Hepatocyte (in vitro differentiated cells): ENCODE measurements at regions not wholly inside any gene's neighbourhood (a gene's known extent, or its start where the extent isn't known, plus 50 kb on each side); places are given as distances from the start of the nearest gene placed in this dataset.

Experiments
- DNase-seq: peaks from one replicate; pipeline ENCODE4 v3.0.0-alpha.2; 2016; ENCODE audit warnings: low spot score
- H2AFZ ChIP-seq: fragments of 200-600 bp; sonication (generic); 2 replicates; pipeline ENCODE4 v1.6.0; 2016; ENCODE audit warnings: antibody characterized with exemption, mild to moderate bottlenecking
- H3K27ac ChIP-seq: fragments of 200-600 bp; sonication (generic); 2 replicates; pipeline ENCODE4 v1.5.1; 2016; ENCODE audit warnings: mild to moderate bottlenecking
- H3K27me3 ChIP-seq: fragments of 200-600 bp; sonication (generic); 2 replicates; pipeline ENCODE4 v1.6.1; 2016
- H3K36me3 ChIP-seq: fragments of 200-600 bp; sonication (generic); replicated peaks from 2 replicates; pipeline ENCODE4 v1.5.1; 2016; ENCODE audit warnings: low read depth; ENCODE audit not compliant: insufficient read depth
- H3K4me1 ChIP-seq: fragments of 200-600 bp; sonication (generic); 2 replicates; pipeline ENCODE4 v1.5.1; 2016; ENCODE audit warnings: mild to moderate bottlenecking, moderate library complexity; ENCODE audit not compliant: insufficient read depth
- H3K4me2 ChIP-seq: fragments of 200-600 bp; sonication (generic); 2 replicates; pipeline ENCODE4 v1.6.0; 2016
- H3K4me3 ChIP-seq: fragments of 200-600 bp; sonication (generic); 2 replicates; pipeline ENCODE4 v1.5.1; 2016; ENCODE audit warnings: mild to moderate bottlenecking
- H3K79me2 ChIP-seq: fragments of 200-600 bp; sonication (generic); 2 replicates; pipeline ENCODE4 v1.6.0; 2017; ENCODE audit warnings: mild to moderate bottlenecking
- H3K9me2 ChIP-seq: fragments of 200-600 bp; sonication (generic); replicated peaks from 2 replicates; pipeline ENCODE4 v1.6.0; 2017; ENCODE audit warnings: mild to moderate bottlenecking; ENCODE audit not compliant: insufficient read depth
- H3K9me3 ChIP-seq: fragments of 200-600 bp; sonication (generic); 2 replicates; pipeline ENCODE4 v1.5.1; 2016; ENCODE audit warnings: low read depth, mild to moderate bottlenecking
- H4K20me1 ChIP-seq: fragments of 200-600 bp; sonication (generic); 2 replicates; pipeline ENCODE4 v1.6.0; 2016; ENCODE audit warnings: mild to moderate bottlenecking; ENCODE audit not compliant: insufficient read depth, poor library complexity, severe bottlenecking
- EZH2 ChIP-seq: fragments of 200-600 bp; sonication (generic); IDR thresholded peaks from 2 replicates; pipeline ENCODE4 v1.6.1; 2016; ENCODE audit warnings: antibody characterized with exemption, mild to moderate bottlenecking, borderline replicate concordance
- EZH2phosphoT487 ChIP-seq: fragments of 200-600 bp; sonication (generic); IDR thresholded peaks from one replicate; pipeline ENCODE4 v1.6.1; 2018; ENCODE audit warnings: antibody characterized with exemption, mild to moderate bottlenecking, low read depth, moderate library complexity; ENCODE audit not compliant: unreplicated experiment, severe bottlenecking
- WGBS: methylation state at CpG from one replicate; pipeline ENCODE4 v1.1.6; 2016; ENCODE audit warnings: low lambda C conversion rate; ENCODE audit errors: missing lambda C conversion rate; 5-methylcytosine and 5-hydroxymethylcytosine counted together
- TF ChIP-seq, protein P1 (sequence below): fragments of 200-600 bp; sonication (generic); IDR thresholded peaks from 2 replicates; pipeline ENCODE4 v1.5.1; 2016; ENCODE audit warnings: antibody characterized with exemption, mild to moderate bottlenecking; ENCODE audit not compliant: poor library complexity

- no peak overlapping the region for H2AFZ ChIP-seq
- H3K4me2 ChIP-seq, result no peak overlapping the region
- no peaks in the 10 kb centered on the region for H3K36me3 ChIP-seq
- TF ChIP-seq EZH2 (no peak), EZH2phosphoT487 (no peak)
- TF ChIP-seq, protein P1, sequence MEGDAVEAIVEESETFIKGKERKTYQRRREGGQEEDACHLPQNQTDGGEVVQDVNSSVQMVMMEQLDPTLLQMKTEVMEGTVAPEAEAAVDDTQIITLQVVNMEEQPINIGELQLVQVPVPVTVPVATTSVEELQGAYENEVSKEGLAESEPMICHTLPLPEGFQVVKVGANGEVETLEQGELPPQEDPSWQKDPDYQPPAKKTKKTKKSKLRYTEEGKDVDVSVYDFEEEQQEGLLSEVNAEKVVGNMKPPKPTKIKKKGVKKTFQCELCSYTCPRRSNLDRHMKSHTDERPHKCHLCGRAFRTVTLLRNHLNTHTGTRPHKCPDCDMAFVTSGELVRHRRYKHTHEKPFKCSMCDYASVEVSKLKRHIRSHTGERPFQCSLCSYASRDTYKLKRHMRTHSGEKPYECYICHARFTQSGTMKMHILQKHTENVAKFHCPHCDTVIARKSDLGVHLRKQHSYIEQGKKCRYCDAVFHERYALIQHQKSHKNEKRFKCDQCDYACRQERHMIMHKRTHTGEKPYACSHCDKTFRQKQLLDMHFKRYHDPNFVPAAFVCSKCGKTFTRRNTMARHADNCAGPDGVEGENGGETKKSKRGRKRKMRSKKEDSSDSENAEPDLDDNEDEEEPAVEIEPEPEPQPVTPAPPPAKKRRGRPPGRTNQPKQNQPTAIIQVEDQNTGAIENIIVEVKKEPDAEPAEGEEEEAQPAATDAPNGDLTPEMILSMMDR, result no peak
- no peak overlapping the region for H3K4me3 ChIP-seq
- H3K27ac ChIP-seq, result no peak overlapping the region
- 78% methylated on average over 1 of the region's 1 CpG for WGBS
- no peak for DNase-seq
- no peaks in the 10 kb centered on the region for H4K20me1 ChIP-seq
- no peaks in the 10 kb centered on the region for H3K27me3 ChIP-seq
- no peaks in the 10 kb centered on the region for H3K9me3 ChIP-seq
- H3K79me2 ChIP-seq, result no peaks in the 10 kb centered on the region
- H3K9me2 ChIP-seq, result no peaks in the 10 kb centered on the region
- H3K4me1 ChIP-seq, result no peaks in the 10 kb centered on the region
Measured at GRCh38 chr1:56174176-56174885, 405.0 kb downstream of the PLPP3 start.

- Histone ChIP-seq H2AFZ (no peak overlapping the region), H3K4me2 (no peak overlapping the region), H3K4me3 (no peak overlapping the region), H4K20me1 (no peaks in the 10 kb centered on the region), H3K36me3 (no peaks in the 10 kb centered on the region), H3K9me2 (no peaks in the 10 kb centered on the region), H3K9me3 (no peaks in the 10 kb centered on the region), H3K27ac (no peak overlapping the region), H3K4me1 (no peaks in the 10 kb centered on the region), H3K27me3 (no peaks in the 10 kb centered on the region), H3K79me2 (no peaks in the 10 kb centered on the region)
- TF ChIP-seq EZH2phosphoT487 (no peak), EZH2 (no peak)
- TF ChIP-seq, protein P1, result no peak
- DNase-seq, result no peak
- WGBS, result 86% methylated on average over 1 of the region's 1 CpG
Measured at GRCh38 chr1:56173736-56174135, 405.6 kb downstream of the PLPP3 start.

DNA sequence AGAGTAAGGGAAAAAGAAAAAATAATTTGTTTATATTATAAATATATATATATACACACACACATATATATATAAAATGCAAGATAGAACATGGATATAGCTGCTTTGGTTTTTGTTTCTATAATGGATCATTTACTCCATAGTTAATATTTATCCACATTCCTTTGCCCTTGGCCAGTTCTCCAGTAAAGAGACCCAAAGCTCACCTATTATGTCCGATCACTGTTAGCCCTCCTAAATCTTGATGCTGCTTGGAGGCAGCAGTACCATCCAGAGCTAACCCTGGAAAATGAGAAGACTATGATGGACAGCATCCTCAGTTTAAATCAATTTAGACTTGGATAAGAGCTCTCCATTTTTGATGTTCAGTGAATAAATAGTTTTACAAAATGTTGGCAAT, 407.7 kb downstream of the PLPP3 start:
- TF ChIP-seq EZH2, result no peak
- TF ChIP-seq EZH2phosphoT487, result no peak
- TF ChIP-seq, protein P1, result no peak
- Histone ChIP-seq H3K27ac (no peak overlapping the region), H3K79me2 (no peaks in the 10 kb centered on the region), H3K4me1 (no peaks in the 10 kb centered on the region), H3K27me3 (no peaks in the 10 kb centered on the region), H3K9me2 (no peaks in the 10 kb centered on the region), H3K4me3 (no peak overlapping the region), H3K4me2 (no peak overlapping the region), H4K20me1 (no peaks in the 10 kb centered on the region), H3K36me3 (no peaks in the 10 kb centered on the region), H3K9me3 (no peaks in the 10 kb centered on the region), H2AFZ (no peak overlapping the region)
- DNase-seq, result no peak
- 70% methylated on average over 1 of the region's 1 CpG for WGBS
